Fibroblast of lung (primary cell): ENCODE measurements at regions not wholly inside any gene's neighbourhood (a gene's known extent, or its start where the extent isn't known, plus 50 kb on each side); places are given as distances from the start of the nearest gene placed in this dataset.
A peak's percentile ranks its signal among the peaks of the same experiment; 100 is the strongest.

Experiments
- DNase-seq, 2 donors: peaks; one replicate each; pipeline versions ENCODE4 v3.0.0 to v3.0.0-alpha.2; 2010; ENCODE audit warnings: low read depth in 2 of 2
- H2AFZ ChIP-seq: 2 replicates; pipeline ENCODE4 v1.5.1; 2012; ENCODE audit warnings: low read length, control low read depth, inconsistent platforms
- H3K27ac ChIP-seq: 2 replicates; pipeline ENCODE4 v1.5.1; 2011; ENCODE audit warnings: low read length, control low read depth; ENCODE audit not compliant: insufficient read depth
- H3K27me3 ChIP-seq: 2 replicates; pipeline ENCODE4 v1.5.1; 2011; ENCODE audit warnings: mild to moderate bottlenecking, low read length; ENCODE audit not compliant: control insufficient read depth, insufficient read depth
- H3K36me3 ChIP-seq: 2 replicates; pipeline ENCODE4 v1.5.1; 2011; ENCODE audit warnings: low read length; ENCODE audit not compliant: control insufficient read depth, insufficient read depth
- H3K4me1 ChIP-seq: 2 replicates; pipeline ENCODE4 v1.5.1; 2011; ENCODE audit warnings: low read length; ENCODE audit not compliant: control insufficient read depth, insufficient read depth; ENCODE audit errors: extremely low read depth
- H3K4me2 ChIP-seq: 2 replicates; pipeline ENCODE4 v1.5.1; 2011; ENCODE audit warnings: low read length, control low read depth; ENCODE audit not compliant: insufficient read depth; ENCODE audit errors: extremely low read depth
- H3K4me3 ChIP-seq, 4 experiments: fragments of 200-600 bp in 1 of 4; sonication (generic) in 1 of 4; replicated peaks in 1 of 4; 2 replicates each; pipeline ENCODE4 v1.5.1; 2011 to 2016; ENCODE audit warnings: low read length in 4 of 4, low read depth in 3 of 4, mild to moderate bottlenecking in 3 of 4, control low read depth in 2 of 4, inconsistent platforms in 1 of 4, mixed read lengths in 1 of 4; ENCODE audit not compliant: insufficient read depth in 1 of 4; ENCODE audit errors: control extremely low read depth in 1 of 4
- H3K79me2 ChIP-seq: 2 replicates; pipeline ENCODE4 v1.5.1; 2012; ENCODE audit warnings: mild to moderate bottlenecking, low read length, inconsistent platforms; ENCODE audit not compliant: control insufficient read depth, insufficient read depth
- H3K9ac ChIP-seq: 2 replicates; pipeline ENCODE4 v1.5.1; 2011; ENCODE audit warnings: mild to moderate bottlenecking, low read length, control low read depth; ENCODE audit not compliant: insufficient read depth
- H3K9me3 ChIP-seq: 2 replicates; pipeline ENCODE4 v1.5.1; 2012; ENCODE audit warnings: low read depth, low read length; ENCODE audit not compliant: control insufficient read depth, insufficient read depth
- H4K20me1 ChIP-seq: 2 replicates; pipeline ENCODE4 v1.5.1; 2011; ENCODE audit warnings: low read length; ENCODE audit not compliant: control insufficient read depth, insufficient read depth; ENCODE audit errors: extremely low read depth
- EZH2 ChIP-seq: IDR thresholded peaks from 2 replicates; pipeline ENCODE4 v1.5.1; 2012; ENCODE audit warnings: low read length, control low read depth, mild to moderate bottlenecking; ENCODE audit errors: missing control alignments
- TF ChIP-seq, protein P1 (sequence below), 2 donors: IDR thresholded peaks in 1 of 2; conservative IDR thresholded peaks in 1 of 2; 1 replicate in 1 of 2; 2 replicates in 1 of 2; pipeline ENCODE4 v1.5.1; 2011 to 2012; ENCODE audit warnings: low read length in 2 of 2, control low read depth in 1 of 2, inconsistent platforms in 1 of 2, low read depth in 1 of 2, mild to moderate bottlenecking in 1 of 2

DNA sequence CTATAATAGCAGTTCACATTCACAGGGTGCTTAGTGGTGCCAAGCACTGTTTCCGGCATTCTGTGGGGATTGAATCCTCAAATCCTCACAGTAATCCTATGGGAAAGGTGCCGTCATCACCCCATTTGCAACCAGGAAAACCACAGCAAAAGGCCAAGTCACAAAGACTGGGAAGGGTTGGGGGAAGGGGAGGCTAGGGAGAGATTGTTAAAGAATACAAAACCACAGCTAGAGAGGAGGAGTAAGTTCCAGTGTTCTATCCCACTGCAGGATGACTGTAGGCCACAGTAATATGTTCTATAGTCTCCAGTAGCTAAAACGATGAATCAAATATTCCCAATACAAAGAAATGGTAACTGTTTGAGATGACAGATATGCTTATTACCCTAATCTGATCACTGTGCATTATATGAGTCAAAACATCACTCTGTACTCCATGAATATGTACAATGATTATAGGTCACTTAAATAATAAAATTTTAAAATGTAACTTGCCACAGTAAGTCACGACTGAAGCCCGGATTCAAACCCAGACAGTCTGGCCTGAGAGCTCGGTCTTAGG lies 256.8 kb downstream of the TOMM20 start:
- Histone ChIP-seq H3K9ac (no peak overlapping the region), H3K27me3 (no peaks in the 10 kb centered on the region), H2AFZ (no peak overlapping the region), H4K20me1 (no peaks in the 10 kb centered on the region), H3K4me2 (no peak overlapping the region), H3K36me3 (no peaks in the 10 kb centered on the region), H3K27ac (no peak overlapping the region), H3K4me1 (peaks cover 6% of the 10 kb centered on the region), H3K79me2 (no peaks in the 10 kb centered on the region), H3K4me3 (no peak overlapping the region), H3K9me3 (no peaks in the 10 kb centered on the region)
- TF ChIP-seq EZH2: no peak
- TF ChIP-seq, protein P1, sequence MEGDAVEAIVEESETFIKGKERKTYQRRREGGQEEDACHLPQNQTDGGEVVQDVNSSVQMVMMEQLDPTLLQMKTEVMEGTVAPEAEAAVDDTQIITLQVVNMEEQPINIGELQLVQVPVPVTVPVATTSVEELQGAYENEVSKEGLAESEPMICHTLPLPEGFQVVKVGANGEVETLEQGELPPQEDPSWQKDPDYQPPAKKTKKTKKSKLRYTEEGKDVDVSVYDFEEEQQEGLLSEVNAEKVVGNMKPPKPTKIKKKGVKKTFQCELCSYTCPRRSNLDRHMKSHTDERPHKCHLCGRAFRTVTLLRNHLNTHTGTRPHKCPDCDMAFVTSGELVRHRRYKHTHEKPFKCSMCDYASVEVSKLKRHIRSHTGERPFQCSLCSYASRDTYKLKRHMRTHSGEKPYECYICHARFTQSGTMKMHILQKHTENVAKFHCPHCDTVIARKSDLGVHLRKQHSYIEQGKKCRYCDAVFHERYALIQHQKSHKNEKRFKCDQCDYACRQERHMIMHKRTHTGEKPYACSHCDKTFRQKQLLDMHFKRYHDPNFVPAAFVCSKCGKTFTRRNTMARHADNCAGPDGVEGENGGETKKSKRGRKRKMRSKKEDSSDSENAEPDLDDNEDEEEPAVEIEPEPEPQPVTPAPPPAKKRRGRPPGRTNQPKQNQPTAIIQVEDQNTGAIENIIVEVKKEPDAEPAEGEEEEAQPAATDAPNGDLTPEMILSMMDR (conservative IDR thresholded peaks at IDR 0.05 in 1 of 2, IDR thresholded peaks at IDR 0.05 in 1 of 2; ENCODE audit: low read depth in 1 of 2, low read length in 2 of 2): no peak
- DNase-seq: peak in 1 of 2 donors; percentile 86

DNA sequence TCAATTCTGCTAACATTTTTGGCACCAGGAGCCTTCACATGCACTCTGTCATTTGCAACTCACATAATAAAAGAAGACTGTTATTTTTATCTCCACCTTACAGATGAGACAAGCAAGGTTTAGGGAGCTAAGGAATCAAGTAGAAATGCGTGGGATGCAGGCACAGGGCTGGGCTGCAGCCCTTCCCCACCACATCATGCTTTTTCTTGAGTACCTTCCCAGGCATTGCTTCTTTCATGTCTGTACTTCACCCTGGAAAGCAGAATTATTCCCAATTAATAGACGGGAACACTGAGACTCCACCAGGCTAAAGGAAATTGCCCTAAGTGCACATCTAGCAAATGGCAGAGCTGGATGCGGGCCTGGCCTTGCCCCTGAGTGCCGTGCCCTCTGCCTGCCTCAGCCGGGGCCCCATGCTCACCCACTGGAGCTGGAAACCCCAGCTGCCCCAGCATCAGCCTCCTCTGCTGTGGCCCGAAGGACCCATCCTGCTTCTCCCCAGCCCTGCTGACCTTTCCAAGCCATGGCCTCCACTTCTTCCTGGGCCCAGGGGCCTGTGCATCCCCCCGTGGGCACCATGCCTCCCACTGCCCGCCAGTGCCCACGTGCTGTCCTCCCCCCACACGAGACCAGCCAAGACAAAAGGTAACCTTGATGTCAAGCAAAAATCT lies 257.5 kb downstream of the TOMM20 start:
- Histone ChIP-seq H3K9ac (no peak overlapping the region), H3K79me2 (no peaks in the 10 kb centered on the region), H3K4me1 (peaks cover 9% of the 10 kb centered on the region), H3K27me3 (no peaks in the 10 kb centered on the region), H3K27ac (no peak overlapping the region), H3K4me3 (no peak overlapping the region), H4K20me1 (no peaks in the 10 kb centered on the region), H3K4me2 (no peak overlapping the region), H3K36me3 (no peaks in the 10 kb centered on the region), H3K9me3 (no peaks in the 10 kb centered on the region), H2AFZ (no peak overlapping the region)
- TF ChIP-seq EZH2: no peak
- TF ChIP-seq, protein P1 (conservative IDR thresholded peaks at IDR 0.05 in 1 of 2, IDR thresholded peaks at IDR 0.05 in 1 of 2; ENCODE audit: low read depth in 1 of 2, low read length in 2 of 2): no peak
- no peak for DNase-seq

DNA sequence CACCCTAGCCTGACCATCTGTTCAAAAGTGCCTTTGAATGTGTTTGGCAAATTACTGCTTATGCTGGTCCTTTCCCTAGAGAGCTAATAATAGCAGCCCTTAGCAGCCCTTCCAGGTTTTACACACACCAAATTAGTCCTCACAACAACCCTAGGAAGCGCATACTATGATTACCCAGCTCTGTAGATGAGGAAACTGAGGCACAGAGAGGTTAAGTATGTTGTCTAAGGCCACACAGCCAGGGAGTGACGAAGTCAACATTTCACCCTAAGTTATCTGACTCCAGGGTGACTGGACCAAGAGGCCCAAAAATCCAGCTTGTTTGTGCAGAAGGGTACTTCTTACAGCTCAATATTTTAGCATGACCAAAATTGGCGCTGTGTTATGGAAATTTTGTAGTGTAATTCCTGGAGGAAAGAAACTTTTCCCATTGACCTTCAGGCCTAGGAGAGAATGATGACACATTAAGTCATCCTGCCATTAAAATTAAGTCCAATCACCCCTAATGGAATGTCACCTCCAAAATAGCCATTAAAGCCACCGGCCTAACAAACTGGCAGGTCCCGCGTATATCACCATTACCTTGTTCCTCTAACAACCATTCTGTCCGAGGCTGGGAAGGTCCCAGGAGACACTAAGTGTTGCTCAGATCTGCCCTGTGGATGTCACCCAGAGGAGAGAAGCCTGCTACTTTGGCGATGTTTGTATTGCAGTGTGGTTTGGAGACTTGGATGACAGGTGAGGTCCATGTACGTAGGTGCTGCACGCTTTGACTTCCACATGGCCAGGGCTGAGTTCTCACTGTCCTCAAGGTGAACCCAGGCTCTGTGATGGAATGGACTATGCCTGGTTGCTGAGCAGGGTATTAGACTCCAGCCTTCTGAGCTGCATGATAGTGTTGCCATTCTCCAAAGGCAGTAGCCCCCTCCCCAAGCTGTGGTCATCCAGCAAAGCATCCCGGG lies 258.3 kb downstream of the TOMM20 start:
- no peak overlapping the region for H3K4me2 ChIP-seq
- no peaks in the 10 kb centered on the region for H3K9me3 ChIP-seq
- H3K27ac ChIP-seq: no peak overlapping the region
- H3K27me3 ChIP-seq: no peaks in the 10 kb centered on the region
- DNase-seq: no peak
- no peak overlapping the region for H3K4me3 ChIP-seq
- no peak overlapping the region for H2AFZ ChIP-seq
- H3K79me2 ChIP-seq: no peaks in the 10 kb centered on the region
- H3K9ac ChIP-seq: no peak overlapping the region
- H4K20me1 ChIP-seq: no peaks in the 10 kb centered on the region
- no peak for TF ChIP-seq EZH2
- TF ChIP-seq, protein P1 (conservative IDR thresholded peaks at IDR 0.05 in 1 of 2, IDR thresholded peaks at IDR 0.05 in 1 of 2; ENCODE audit: low read depth in 1 of 2, low read length in 2 of 2): no peak
- H3K36me3 ChIP-seq: no peaks in the 10 kb centered on the region
- peaks cover 11% of the 10 kb centered on the region for H3K4me1 ChIP-seq
